Activated CD4-positive, CD25-positive, alpha-beta regulatory T cell treated with anti-CD3 and anti-CD28 coated beads, Interleukin-2, amount 50 U/mL, for 24 hours (primary cell): ENCODE measurements at regions not wholly inside any gene's neighbourhood (a gene's known extent, or its start where the extent isn't known, plus 50 kb on each side); places are given as distances from the start of the nearest gene placed in this dataset.
"Not testable (repeated sequence)": the region's sequence is repeated elsewhere in the genome, so short reads cannot be mapped to it uniquely, and the experiment has no call there.

ENCODE experiments used
- ATAC-seq, 2 donors: fragments of 150-1000 bp; cut with Tn5 transposase; one replicate each; pipeline ENCODE4 v1.10.0; 2021; ENCODE audit warnings: mild to moderate bottlenecking in 1 of 2, moderate library complexity in 1 of 2

GRCh38 chr3:118497274-118497673 lies 537.4 kb downstream of the IGSF11 start:
- ATAC-seq, result no peak

GRCh38 chr3:118501152-118501551 lies 533.5 kb downstream of the IGSF11 start:
- ATAC-seq, result no peak

- ATAC-seq, result no peak
These were observed 529.7 kb downstream of the IGSF11 start for GRCh38 chr3:118504906-118505305.

- no peak for ATAC-seq
These were observed 528.9 kb downstream of the IGSF11 start for GRCh38 chr3:118505784-118506183.

GRCh38 chr3:118511402-118511801 lies 523.2 kb downstream of the IGSF11 start:
- ATAC-seq, result no peak

- ATAC-seq, result no peak
These were observed 522.3 kb downstream of the IGSF11 start for GRCh38 chr3:118512301-118512700.

GRCh38 chr3:118525077-118525476 lies 509.6 kb downstream of the IGSF11 start:
- no peak for ATAC-seq

GRCh38 chr3:118526758-118527513 lies 507.7 kb downstream of the IGSF11 start:
- ATAC-seq, result no peak

GRCh38 chr3:118527514-118528044 lies 507.1 kb downstream of the IGSF11 start:
- no peak for ATAC-seq

GRCh38 chr3:118529554-118529953 lies 505.1 kb downstream of the IGSF11 start:
- ATAC-seq, result no peak

GRCh38 chr3:118530350-118530922 lies 504.2 kb downstream of the IGSF11 start:
- ATAC-seq, result no peak

GRCh38 chr3:118530927-118531356 lies 503.7 kb downstream of the IGSF11 start:
- not testable (repeated sequence) for ATAC-seq

- no peak for ATAC-seq
These were observed 502.8 kb downstream of the IGSF11 start for GRCh38 chr3:118531816-118532215.

- no peak for ATAC-seq
These were observed 501.0 kb downstream of the IGSF11 start for GRCh38 chr3:118533676-118534075.

GRCh38 chr3:118534519-118534918 lies 500.1 kb downstream of the IGSF11 start:
- ATAC-seq, result no peak

- no peak for ATAC-seq
These were observed 497.9 kb downstream of the IGSF11 start for GRCh38 chr3:118536764-118537163.

GRCh38 chr3:118537454-118537853 lies 497.2 kb downstream of the IGSF11 start:
- no peak for ATAC-seq

- ATAC-seq, result no peak
These were observed 496.5 kb downstream of the IGSF11 start for GRCh38 chr3:118538187-118538586.

GRCh38 chr3:118539820-118540447 lies 494.7 kb downstream of the IGSF11 start:
- not testable (repeated sequence) for ATAC-seq

GRCh38 chr3:118540448-118540821 lies 494.2 kb downstream of the IGSF11 start:
- ATAC-seq, result not testable (repeated sequence)

GRCh38 chr3:118540826-118541225 lies 493.8 kb downstream of the IGSF11 start:
- ATAC-seq, result no peak

GRCh38 chr3:118541796-118542195 lies 492.9 kb downstream of the IGSF11 start:
- no peak for ATAC-seq

GRCh38 chr3:118543832-118544231 lies 490.8 kb downstream of the IGSF11 start:
- ATAC-seq, result no peak

GRCh38 chr3:118544458-118544857 lies 490.2 kb downstream of the IGSF11 start:
- ATAC-seq, result no peak
